ENCODE measurements at regions not wholly inside any gene's neighbourhood (a gene's known extent, or its start where the extent isn't known, plus 50 kb on each side); places are given as distances from the start of the nearest gene placed in this dataset.

DNA sequence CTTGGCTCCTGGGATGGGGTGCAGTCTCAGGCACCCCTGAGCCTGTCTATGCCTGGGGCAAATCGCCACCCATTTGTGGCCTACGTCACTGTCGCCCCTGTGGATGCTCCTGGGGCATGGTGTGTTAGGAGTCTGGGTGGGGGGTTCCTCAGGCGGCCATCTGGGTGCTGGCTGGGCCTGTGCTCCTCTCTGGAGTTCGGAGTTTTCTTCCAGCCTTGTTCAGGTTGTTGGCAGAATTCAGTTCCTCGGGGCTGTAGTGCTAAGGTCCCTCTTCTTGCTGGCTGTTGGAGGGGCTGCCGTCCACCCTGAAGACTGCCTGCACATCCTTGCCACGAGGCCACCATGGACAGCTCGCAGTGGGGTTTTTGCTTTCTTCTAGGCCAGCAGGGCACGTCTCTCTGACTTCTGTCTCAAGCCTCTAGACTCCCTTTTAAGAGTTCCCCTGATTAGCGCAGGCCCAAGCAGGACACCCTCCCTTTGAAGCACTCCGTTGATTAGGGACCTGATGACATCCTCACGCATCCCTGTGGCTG, 86.7 kb upstream of the C1orf174 start:
- H3K9me2 ChIP-seq (replicated peaks; ENCODE audit: control insufficient read depth, low read length) = no peaks in the 10 kb centered on the region
- H3K27me3 ChIP-seq (ENCODE audit: control insufficient read depth, low read length) = no peaks in the 10 kb centered on the region

DNA sequence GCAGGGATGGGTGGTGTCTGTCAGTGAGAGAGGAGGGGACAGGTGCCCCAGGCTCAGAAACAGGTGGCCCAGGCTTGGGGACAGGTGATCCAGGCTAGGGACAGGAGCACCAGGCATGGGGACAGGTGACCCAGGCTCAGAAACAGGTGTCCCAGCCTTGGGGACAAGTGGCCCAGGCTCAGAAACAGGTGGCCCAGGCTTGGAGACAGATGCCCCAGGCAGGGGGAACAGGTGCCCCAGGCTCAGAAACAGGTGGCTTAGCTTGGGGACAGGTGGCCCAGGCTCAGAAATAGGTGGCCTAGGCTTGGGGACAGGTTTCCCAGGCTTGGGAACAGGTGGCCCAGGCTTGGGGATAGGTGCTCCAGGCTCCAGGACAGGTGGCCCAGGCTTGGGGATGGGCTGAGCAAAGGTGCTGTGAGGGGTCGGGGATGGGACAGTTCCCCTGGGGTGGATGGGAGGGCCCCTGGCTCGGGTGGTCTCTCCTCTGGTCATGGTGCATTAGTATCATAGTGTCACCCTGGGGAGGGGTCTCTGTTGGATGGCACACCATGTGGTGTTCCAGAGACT, 87.7 kb upstream of the C1orf174 start:
- Histone ChIP-seq H3K4me3 (ENCODE audit: low read length) (no peak overlapping the region), H3K36me3 (ENCODE audit: control insufficient read depth, low read length) (no peaks in the 10 kb centered on the region), H3K9me3 (ENCODE audit: control insufficient read depth, insufficient read depth, low read length) (no peaks in the 10 kb centered on the region; the same call in 1 of the 2 replicates), H3K4me2 (ENCODE audit: low read length) (no peak overlapping the region), H3K27ac (ENCODE audit: low read depth, low read length) (no peak overlapping the region), H3K79me2 (ENCODE audit: control insufficient read depth, low read length) (no peaks in the 10 kb centered on the region), H3K27me3 (ENCODE audit: control insufficient read depth, low read length) (no peaks in the 10 kb centered on the region), H3F3A (ENCODE audit: control insufficient read depth, insufficient read depth) (no peaks in the 10 kb centered on the region), H4K20me1 (ENCODE audit: control insufficient read depth, insufficient read depth, low read depth, low read length) (no peaks in the 10 kb centered on the region), H3K4me1 (ENCODE audit: control insufficient read depth, low read length) (peaks cover 19% of the 10 kb centered on the region), H3K9me2 (replicated peaks; ENCODE audit: control insufficient read depth, low read length) (no peaks in the 10 kb centered on the region)
- TF ChIP-seq, protein P1, sequence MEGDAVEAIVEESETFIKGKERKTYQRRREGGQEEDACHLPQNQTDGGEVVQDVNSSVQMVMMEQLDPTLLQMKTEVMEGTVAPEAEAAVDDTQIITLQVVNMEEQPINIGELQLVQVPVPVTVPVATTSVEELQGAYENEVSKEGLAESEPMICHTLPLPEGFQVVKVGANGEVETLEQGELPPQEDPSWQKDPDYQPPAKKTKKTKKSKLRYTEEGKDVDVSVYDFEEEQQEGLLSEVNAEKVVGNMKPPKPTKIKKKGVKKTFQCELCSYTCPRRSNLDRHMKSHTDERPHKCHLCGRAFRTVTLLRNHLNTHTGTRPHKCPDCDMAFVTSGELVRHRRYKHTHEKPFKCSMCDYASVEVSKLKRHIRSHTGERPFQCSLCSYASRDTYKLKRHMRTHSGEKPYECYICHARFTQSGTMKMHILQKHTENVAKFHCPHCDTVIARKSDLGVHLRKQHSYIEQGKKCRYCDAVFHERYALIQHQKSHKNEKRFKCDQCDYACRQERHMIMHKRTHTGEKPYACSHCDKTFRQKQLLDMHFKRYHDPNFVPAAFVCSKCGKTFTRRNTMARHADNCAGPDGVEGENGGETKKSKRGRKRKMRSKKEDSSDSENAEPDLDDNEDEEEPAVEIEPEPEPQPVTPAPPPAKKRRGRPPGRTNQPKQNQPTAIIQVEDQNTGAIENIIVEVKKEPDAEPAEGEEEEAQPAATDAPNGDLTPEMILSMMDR (IDR thresholded peaks at IDR 0.05; ENCODE audit: low read depth, low read length, poor library complexity, severe bottlenecking) = no peak

More for the DNA sequence above, 86.7 kb upstream of the C1orf174 start:
- peaks cover 19% of the 10 kb centered on the region for H3K4me1 ChIP-seq (ENCODE audit: control insufficient read depth, low read length)
- H3K4me2 ChIP-seq (ENCODE audit: low read length) = no peak overlapping the region
- no peak overlapping the region for H3K27ac ChIP-seq (ENCODE audit: low read depth, low read length)
- no peaks in the 10 kb centered on the region for H4K20me1 ChIP-seq (ENCODE audit: control insufficient read depth, insufficient read depth, low read depth, low read length)
- no peaks in the 10 kb centered on the region for H3K36me3 ChIP-seq (ENCODE audit: control insufficient read depth, low read length)
- H3F3A ChIP-seq (ENCODE audit: control insufficient read depth, insufficient read depth) = no peaks in the 10 kb centered on the region
- H3K9me3 ChIP-seq (ENCODE audit: control insufficient read depth, insufficient read depth, low read length) = no peaks in the 10 kb centered on the region; the same call in 1 of the 2 replicates
- H3K79me2 ChIP-seq (ENCODE audit: control insufficient read depth, low read length) = no peaks in the 10 kb centered on the region
- TF ChIP-seq EZH2phosphoT487 (IDR thresholded peaks at IDR 0.05; ENCODE audit: borderline replicate concordance, low read length) = no peak
- TF ChIP-seq, protein P1 (IDR thresholded peaks at IDR 0.05; ENCODE audit: low read depth, low read length, poor library complexity, severe bottlenecking) = no peak
- no peak overlapping the region for H3K4me3 ChIP-seq (ENCODE audit: low read length)

DNA sequence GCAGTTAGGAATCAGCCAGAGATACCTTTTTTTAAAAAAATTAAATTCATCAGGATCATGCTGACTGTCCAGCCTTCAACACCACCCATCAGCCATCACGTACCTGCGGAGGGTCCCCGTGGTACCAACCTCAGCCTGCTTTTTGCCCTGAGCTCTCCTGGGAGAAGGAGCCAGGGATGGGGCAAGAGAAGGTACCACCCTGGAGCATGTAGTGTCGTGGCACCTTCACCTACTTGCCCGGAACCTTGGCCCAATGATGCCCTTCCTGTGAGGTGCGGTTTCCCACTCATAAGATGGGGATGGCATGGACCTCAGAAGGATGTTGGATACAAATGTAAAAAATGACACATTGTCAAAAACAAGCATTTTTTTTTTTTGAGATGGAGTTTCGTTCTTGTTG, 88.4 kb upstream of the C1orf174 start:
- H3K27me3 ChIP-seq (ENCODE audit: control insufficient read depth, low read length) = no peaks in the 10 kb centered on the region

More for the DNA sequence above, 88.4 kb upstream of the C1orf174 start:
- Histone ChIP-seq H3K4me2 (ENCODE audit: low read length) (no peak overlapping the region), H3K4me3 (ENCODE audit: low read length) (no peak overlapping the region), H3K4me1 (ENCODE audit: control insufficient read depth, low read length) (peaks cover 19% of the 10 kb centered on the region), H4K20me1 (ENCODE audit: control insufficient read depth, insufficient read depth, low read depth, low read length) (no peaks in the 10 kb centered on the region), H3K27ac (ENCODE audit: low read depth, low read length) (no peak overlapping the region), H3K79me2 (ENCODE audit: control insufficient read depth, low read length) (no peaks in the 10 kb centered on the region), H3K9me3 (ENCODE audit: control insufficient read depth, insufficient read depth, low read length) (no peaks in the 10 kb centered on the region; the same call in 1 of the 2 replicates), H3K36me3 (ENCODE audit: control insufficient read depth, low read length) (no peaks in the 10 kb centered on the region), H3F3A (ENCODE audit: control insufficient read depth, insufficient read depth) (no peaks in the 10 kb centered on the region), H3K9me2 (replicated peaks; ENCODE audit: control insufficient read depth, low read length) (no peaks in the 10 kb centered on the region)
- no peak for TF ChIP-seq EZH2phosphoT487 (IDR thresholded peaks at IDR 0.05; ENCODE audit: borderline replicate concordance, low read length)
- TF ChIP-seq, protein P1 (IDR thresholded peaks at IDR 0.05; ENCODE audit: low read depth, low read length, poor library complexity, severe bottlenecking) = no peak

All from DOHH2 (cell line).